ENCODE measurements at regions not wholly inside any gene's neighbourhood (a gene's known extent, or its start where the extent isn't known, plus 50 kb on each side); places are given as distances from the start of the nearest gene placed in this dataset.

GRCh38 chr20:12409501-12409900 lies 491.8 kb downstream of the BTBD3 start:
- TF ChIP-seq CTCF (IDR thresholded peaks at IDR 0.05) (no peak), EP300 (IDR thresholded peaks at IDR 0.05) (no peak), POLR2AphosphoS5 (IDR thresholded peaks at IDR 0.05) (no peak), POLR2A (IDR thresholded peaks at IDR 0.05) (no peak)
- no peak overlapping the region for H3K27ac ChIP-seq
- no peak overlapping the region for H3K4me3 ChIP-seq
- 44 to 54% methylated on average over 3 of the region's 3 CpGs for WGBS, 2 donors
- H3K4me1 ChIP-seq = no peaks in the 10 kb centered on the region
- no peaks in the 10 kb centered on the region for H3K27me3 ChIP-seq
- peaks cover 0 to 29% (median 10%) of the 10 kb centered on the region in 4 donors for H3K9me3 ChIP-seq
- DNase-seq (no peak), ATAC-seq (ENCODE audit: low FRiP score in 2 of 2) (no peak)
- H3K36me3 ChIP-seq = no peaks in the 10 kb centered on the region

- Histone ChIP-seq H3K36me3 (no peaks in the 10 kb centered on the region), H3K4me3 (no peak overlapping the region), H3K4me1 (no peaks in the 10 kb centered on the region), H3K27ac (no peak overlapping the region), H3K27me3 (no peaks in the 10 kb centered on the region), H3K9me3 (peaks cover 0 to 29% (median 10%) of the 10 kb centered on the region in 4 donors)
- ATAC-seq (ENCODE audit: low FRiP score in 2 of 2) (no peak), DNase-seq (no peak)
- no peak for TF ChIP-seq EP300 (IDR thresholded peaks at IDR 0.05)
- TF ChIP-seq CTCF (IDR thresholded peaks at IDR 0.05) = no peak
- TF ChIP-seq POLR2A (IDR thresholded peaks at IDR 0.05) = no peak
- no peak for TF ChIP-seq POLR2AphosphoS5 (IDR thresholded peaks at IDR 0.05)
Observed at GRCh38 chr20:12410783-12411182, 493.1 kb downstream of the BTBD3 start.

GRCh38 chr20:12411246-12411940 lies 493.7 kb downstream of the BTBD3 start:
- WGBS, 2 donors = 75 to 76% methylated on average over 7 of the region's 7 CpGs
- H3K4me1 ChIP-seq = no peaks in the 10 kb centered on the region
- TF ChIP-seq EP300 (IDR thresholded peaks at IDR 0.05) (no peak), POLR2A (IDR thresholded peaks at IDR 0.05) (no peak), POLR2AphosphoS5 (IDR thresholded peaks at IDR 0.05) (no peak), CTCF (IDR thresholded peaks at IDR 0.05) (no peak)

GRCh38 chr20:12413116-12413515 lies 495.4 kb downstream of the BTBD3 start:
- Histone ChIP-seq H3K9me3 (peaks cover 0 to 15% (median 1%) of the 10 kb centered on the region in 4 donors), H3K27me3 (no peaks in the 10 kb centered on the region), H3K36me3 (no peaks in the 10 kb centered on the region), H3K4me1 (no peaks in the 10 kb centered on the region), H3K4me3 (no peak overlapping the region), H3K27ac (no peak overlapping the region)
- TF ChIP-seq CTCF (IDR thresholded peaks at IDR 0.05) = no peak
- TF ChIP-seq POLR2AphosphoS5 (IDR thresholded peaks at IDR 0.05) = no peak
- TF ChIP-seq EP300 (IDR thresholded peaks at IDR 0.05) = no peak
- no peak for TF ChIP-seq POLR2A (IDR thresholded peaks at IDR 0.05)
- ATAC-seq (ENCODE audit: low FRiP score in 2 of 2) = no peak
- 60 to 78% methylated on average over 1 of the region's 1 CpG for WGBS, 2 donors
- no peak for DNase-seq

More at GRCh38 chr20:12411246-12411940, 493.7 kb downstream of the BTBD3 start:
- H3K9me3 ChIP-seq = peaks cover 0 to 29% (median 10%) of the 10 kb centered on the region in 4 donors
- no peak for DNase-seq
- H3K27ac ChIP-seq = no peak overlapping the region
- no peaks in the 10 kb centered on the region for H3K27me3 ChIP-seq
- no peak overlapping the region for H3K4me3 ChIP-seq
- ATAC-seq (ENCODE audit: low FRiP score in 2 of 2) = no peak
- H3K36me3 ChIP-seq = no peaks in the 10 kb centered on the region

All from upper lobe of left lung (tissue), 6 donors.